T-helper 9 cell (primary cell): ENCODE measurements at regions not wholly inside any gene's neighbourhood (a gene's known extent, or its start where the extent isn't known, plus 50 kb on each side); places are given as distances from the start of the nearest gene placed in this dataset.

ENCODE experiments used
- DNase-seq: peaks from one replicate; pipeline ENCODE4 v3.0.0-alpha.2; 2020

GRCh38 chr1:117812869-117813511 is 116.4 kb downstream of the GDAP2 start:
- DNase-seq = no peak
